Lower leg skin (tissue), 4 donors: ENCODE measurements at regions not wholly inside any gene's neighbourhood (a gene's known extent, or its start where the extent isn't known, plus 50 kb on each side); places are given as distances from the start of the nearest gene placed in this dataset.

ENCODE experiments used
- DNase-seq, 2 donors: peaks; one replicate each; pipeline ENCODE4 v3.0.0-alpha.2; 2019; ENCODE audit warnings: low spot score in 2 of 2
- H3K4me3 ChIP-seq: fragments of 200-600 bp; sonication (generic); 2 replicates; pipeline ENCODE4 v1.5.1; 2017; ENCODE audit warnings: mild to moderate bottlenecking, low read depth; ENCODE audit not compliant: poor library complexity, severe bottlenecking
- POLR2A ChIP-seq, 2 donors: fragments of 450-650 bp; IDR thresholded peaks; one replicate each; pipeline ENCODE4 v1.6.1; 2016 to 2017; ENCODE audit warnings: antibody characterized with exemption in 2 of 2, mild to moderate bottlenecking in 1 of 2, moderate library complexity in 1 of 2
- WGBS, 2 donors: methylation state at CpG; one replicate each; pipeline ENCODE4 v1.1.5; 2018; 5-methylcytosine and 5-hydroxymethylcytosine counted together
- intact Hi-C: fragments of 100-400 bp; cut with DNase I; formaldehyde crosslinking; loops from one replicate; pipeline ENCODE4 v1.15.0; 2023; ENCODE audit warnings: low total_unique reads
- TF ChIP-seq, protein P1 (sequence below), 3 donors: fragments of 450-650 bp; IDR thresholded peaks; one replicate each; pipeline ENCODE4 v1.5.1; 2016; ENCODE audit warnings: antibody characterized with exemption in 3 of 3, mild to moderate bottlenecking in 3 of 3, moderate library complexity in 2 of 3

DNA sequence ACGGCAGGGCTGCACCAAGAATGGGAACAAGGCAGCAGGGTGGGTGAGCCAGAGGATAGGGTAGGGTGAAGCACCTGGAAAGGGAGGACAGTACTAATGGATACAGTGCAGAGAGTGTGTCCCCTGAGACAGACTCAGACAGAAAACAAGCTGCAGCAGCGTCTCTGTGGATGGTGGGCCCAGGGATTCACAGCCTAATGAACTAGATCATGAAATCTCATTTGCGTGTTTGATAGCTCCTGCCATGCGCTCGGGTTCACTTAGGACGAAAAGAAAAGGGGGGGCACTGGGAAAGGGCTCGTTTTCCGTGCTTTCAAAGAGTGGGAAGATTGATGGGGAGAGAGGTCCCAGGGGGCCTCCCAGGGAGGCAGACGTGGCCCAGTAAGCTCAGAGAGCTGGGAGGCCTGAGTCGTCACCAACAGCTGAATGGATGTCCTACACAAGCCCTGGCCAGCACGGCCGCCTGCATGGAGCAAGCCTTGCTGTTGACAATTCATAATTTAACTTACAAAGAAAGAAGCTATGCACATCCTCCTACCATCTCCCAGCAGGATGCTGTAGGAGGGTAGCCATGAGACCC lies 446.9 kb downstream of the BCOR start:
- TF ChIP-seq, protein P1, sequence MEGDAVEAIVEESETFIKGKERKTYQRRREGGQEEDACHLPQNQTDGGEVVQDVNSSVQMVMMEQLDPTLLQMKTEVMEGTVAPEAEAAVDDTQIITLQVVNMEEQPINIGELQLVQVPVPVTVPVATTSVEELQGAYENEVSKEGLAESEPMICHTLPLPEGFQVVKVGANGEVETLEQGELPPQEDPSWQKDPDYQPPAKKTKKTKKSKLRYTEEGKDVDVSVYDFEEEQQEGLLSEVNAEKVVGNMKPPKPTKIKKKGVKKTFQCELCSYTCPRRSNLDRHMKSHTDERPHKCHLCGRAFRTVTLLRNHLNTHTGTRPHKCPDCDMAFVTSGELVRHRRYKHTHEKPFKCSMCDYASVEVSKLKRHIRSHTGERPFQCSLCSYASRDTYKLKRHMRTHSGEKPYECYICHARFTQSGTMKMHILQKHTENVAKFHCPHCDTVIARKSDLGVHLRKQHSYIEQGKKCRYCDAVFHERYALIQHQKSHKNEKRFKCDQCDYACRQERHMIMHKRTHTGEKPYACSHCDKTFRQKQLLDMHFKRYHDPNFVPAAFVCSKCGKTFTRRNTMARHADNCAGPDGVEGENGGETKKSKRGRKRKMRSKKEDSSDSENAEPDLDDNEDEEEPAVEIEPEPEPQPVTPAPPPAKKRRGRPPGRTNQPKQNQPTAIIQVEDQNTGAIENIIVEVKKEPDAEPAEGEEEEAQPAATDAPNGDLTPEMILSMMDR (IDR thresholded peaks at IDR 0.05) = no peak
- no peak for TF ChIP-seq POLR2A (IDR thresholded peaks at IDR 0.05)
- intact Hi-C loops = no loop called here
- H3K4me3 ChIP-seq = no peak overlapping the region
- DNase-seq = no peak
- WGBS, 2 donors = 73 to 90% methylated on average over 12 of the region's 12 CpGs

DNA sequence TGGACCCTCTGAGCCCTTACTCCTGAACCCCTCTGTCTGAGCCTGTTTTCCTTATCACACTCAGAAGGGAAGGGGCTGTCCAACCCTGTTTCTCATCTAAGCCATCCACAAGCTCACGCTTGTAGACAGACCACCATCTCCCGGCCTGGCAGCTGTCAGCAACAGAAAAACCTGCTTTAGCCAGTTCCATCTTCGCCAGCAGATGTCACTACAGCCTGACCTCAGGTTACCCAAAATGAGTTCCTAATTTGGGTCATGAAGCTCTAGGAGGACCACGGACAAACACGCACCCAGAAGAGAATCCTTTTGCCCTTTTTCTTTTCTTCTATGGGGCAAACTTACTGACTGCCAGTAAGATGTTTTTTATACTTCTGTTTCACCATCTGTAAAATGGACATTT lies 445.4 kb downstream of the BCOR start:
- 57 to 67% methylated on average over 5 of the region's 5 CpGs for WGBS, 2 donors
- intact Hi-C loops = no loop called here
- TF ChIP-seq, protein P1 (IDR thresholded peaks at IDR 0.05) = no peak
- no peak for TF ChIP-seq POLR2A (IDR thresholded peaks at IDR 0.05)
- DNase-seq = no peak
- no peak overlapping the region for H3K4me3 ChIP-seq

DNA sequence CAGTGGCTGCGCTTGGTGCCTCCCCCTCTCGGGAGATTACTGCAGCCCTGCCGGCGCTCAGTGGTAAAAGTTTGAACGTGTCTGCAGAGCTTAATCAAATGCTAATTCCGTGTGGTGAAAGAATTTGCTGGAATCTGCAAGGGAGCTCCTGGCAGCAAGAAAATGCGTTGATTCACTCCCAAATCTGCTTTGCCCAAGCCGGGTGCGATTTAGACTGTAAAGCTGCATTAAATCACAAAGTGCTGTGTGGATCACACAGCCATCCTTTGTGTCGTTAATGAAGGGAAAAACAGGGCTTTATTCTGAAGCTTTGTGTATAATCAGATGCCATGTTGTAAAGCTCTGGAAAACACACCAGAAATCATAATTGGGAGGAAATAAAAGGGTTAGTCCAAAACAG lies 444.1 kb downstream of the BCOR start:
- 30 to 34% methylated on average over 10 of the region's 10 CpGs for WGBS, 2 donors
- intact Hi-C loops = no loop called here
- H3K4me3 ChIP-seq = no peak overlapping the region
- TF ChIP-seq POLR2A (IDR thresholded peaks at IDR 0.05) = no peak
- DNase-seq = no peak

DNA sequence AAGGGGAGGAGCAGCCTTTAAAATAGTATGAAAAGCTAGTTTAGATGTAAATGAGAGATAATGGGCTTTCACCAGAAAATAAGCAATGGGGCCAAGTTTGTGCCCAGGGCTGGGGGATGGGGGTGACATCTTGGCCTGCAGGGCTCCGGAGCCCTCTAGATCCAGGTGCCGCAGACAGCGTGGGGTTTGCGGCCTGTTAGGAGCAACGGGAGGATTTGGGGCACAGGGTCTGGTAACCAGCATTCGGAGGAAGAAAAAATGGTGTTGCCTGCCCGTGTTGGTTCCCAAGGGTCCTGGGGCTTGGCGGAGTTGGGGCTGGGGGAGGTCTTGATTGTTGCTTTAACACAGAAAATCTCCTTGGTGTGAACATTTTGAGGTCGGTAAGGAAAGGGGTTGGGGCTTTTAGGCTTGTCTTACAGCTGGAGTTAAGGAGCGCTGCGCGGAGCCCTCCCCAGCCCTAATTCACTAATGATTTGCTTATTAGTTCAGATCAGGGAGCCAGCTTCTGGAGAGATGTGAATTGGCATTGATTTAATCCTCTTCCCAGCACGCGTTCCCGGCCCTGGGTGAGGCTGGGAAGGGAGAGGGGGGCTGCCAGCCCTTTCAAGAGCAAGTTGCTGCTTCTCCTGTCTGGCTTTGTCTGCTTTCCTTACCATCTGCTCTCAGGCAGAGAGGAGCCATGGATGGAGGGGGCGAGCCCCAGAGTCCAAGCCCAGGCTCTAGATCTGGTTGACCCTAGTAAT lies 443.4 kb downstream of the BCOR start:
- TF ChIP-seq, protein P1 (IDR thresholded peaks at IDR 0.05) = no peak
- no peak for TF ChIP-seq POLR2A (IDR thresholded peaks at IDR 0.05)
- no peak overlapping the region for H3K4me3 ChIP-seq
- WGBS, 2 donors = 49 to 67% methylated on average over 12 to 16 of the region's 16 CpGs
- DNase-seq = no peak
- intact Hi-C loops = no loop called here

DNA sequence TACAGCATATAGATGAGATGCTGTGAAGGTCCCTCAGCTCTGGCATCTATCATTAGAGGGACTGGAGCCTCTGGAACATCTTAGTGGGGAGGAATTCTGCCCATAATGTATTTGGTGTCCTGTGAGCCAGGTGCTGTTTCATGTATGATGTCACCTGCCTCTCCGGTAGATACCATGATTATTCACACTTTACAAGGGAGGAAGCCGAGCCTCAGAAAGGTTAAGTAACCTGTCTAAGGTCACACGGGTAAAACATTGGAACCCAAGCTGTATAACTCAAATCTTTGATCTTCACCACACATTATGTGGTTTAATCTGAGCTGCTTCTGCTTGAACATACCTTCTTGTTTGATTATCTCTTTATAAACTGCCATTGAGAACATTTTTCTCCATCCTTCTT lies 442.8 kb downstream of the BCOR start:
- DNase-seq = no peak
- 68 to 71% methylated on average over 3 of the region's 3 CpGs for WGBS, 2 donors
- no peak overlapping the region for H3K4me3 ChIP-seq
- intact Hi-C loops = no loop called here
- TF ChIP-seq, protein P1 (IDR thresholded peaks at IDR 0.05) = no peak
- TF ChIP-seq POLR2A (IDR thresholded peaks at IDR 0.05) = no peak

DNA sequence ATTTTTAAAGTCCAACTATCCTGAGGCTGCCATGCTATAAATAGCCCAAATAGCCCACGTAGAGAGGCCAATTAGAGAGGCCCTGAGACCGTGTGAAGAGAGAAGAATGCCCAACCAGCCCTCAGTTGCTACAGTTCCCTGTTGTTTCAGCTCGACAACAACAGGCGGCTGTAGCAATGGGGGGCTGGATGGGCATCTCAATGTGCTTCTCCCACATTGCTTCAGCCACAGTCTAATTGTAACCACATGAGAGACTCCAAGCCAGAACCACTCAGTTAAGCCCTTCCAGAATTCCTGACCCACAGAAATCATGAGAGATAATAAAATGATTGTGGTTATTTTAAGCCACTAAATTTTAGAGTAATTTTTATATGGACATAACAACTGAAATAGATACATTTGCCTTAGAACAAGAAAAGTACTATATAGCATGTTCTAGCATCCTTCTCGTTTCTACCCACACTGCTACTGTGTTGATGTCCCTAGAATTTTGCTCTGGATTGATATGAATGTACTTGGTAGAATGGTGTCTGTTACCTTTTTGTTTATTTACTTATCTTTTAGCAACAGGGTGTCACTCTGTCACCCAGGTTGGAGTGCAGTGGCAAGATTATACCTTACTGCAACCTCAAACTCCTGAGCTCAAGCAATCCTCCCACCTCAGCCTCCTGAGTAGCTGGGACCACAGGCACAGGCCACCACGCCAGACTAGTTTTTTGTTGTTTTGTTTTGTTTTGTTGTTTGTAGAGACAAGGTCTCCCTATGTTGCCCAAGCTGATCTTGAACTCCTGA lies 436.4 kb downstream of the BCOR start:
- intact Hi-C loops = no loop called here
- peak in 1 of 2 donors; percentile 20 for DNase-seq
- 66 to 74% methylated on average over 6 of the region's 6 CpGs for WGBS, 2 donors
- TF ChIP-seq POLR2A (IDR thresholded peaks at IDR 0.05) = no peak
- TF ChIP-seq, protein P1 (IDR thresholded peaks at IDR 0.05) = no peak
- H3K4me3 ChIP-seq = no peak overlapping the region
